ENCODE measurements at regions not wholly inside any gene's neighbourhood (a gene's known extent, or its start where the extent isn't known, plus 50 kb on each side); places are given as distances from the start of the nearest gene placed in this dataset.

GRCh38 chr6:40180271-40180670, 246.0 kb upstream of the MOCS1 start:
- TF ChIP-seq CTCF (IDR thresholded peaks at IDR 0.05) (no peak), EP300 (IDR thresholded peaks at IDR 0.05) (no peak)

Measured in gastroesophageal sphincter (tissue), 3 donors.